Uterus (tissue), 3 donors: ENCODE measurements at regions not wholly inside any gene's neighbourhood (a gene's known extent, or its start where the extent isn't known, plus 50 kb on each side); places are given as distances from the start of the nearest gene placed in this dataset.

Experiments used
- DNase-seq, 2 donors: peaks; one replicate each; pipeline ENCODE4 v3.0.0-alpha.2; 2019 to 2020
- H3K27ac ChIP-seq, 2 donors: fragments of 200-600 bp; sonication (generic); 1 replicate in 1 of 2; 2 replicates in 1 of 2; pipeline ENCODE4 v1.5.1; 2016 to 2018
- H3K27me3 ChIP-seq, 2 donors: fragments of 200-600 bp; sonication (generic); one replicate each; pipeline ENCODE4 v1.5.1; 2018 to 2019; ENCODE audit warnings: control low read depth in 1 of 2
- H3K36me3 ChIP-seq, 2 donors: fragments of 200-600 bp; sonication (generic); one replicate each; pipeline ENCODE4 v1.5.1; 2019; ENCODE audit warnings: control low read depth in 1 of 2
- H3K4me1 ChIP-seq, 2 donors: fragments of 200-600 bp; sonication (generic); one replicate each; pipeline ENCODE4 v1.5.1; 2018 to 2019; ENCODE audit warnings: control low read depth in 1 of 2
- H3K4me3 ChIP-seq, 2 donors: fragments of 200-600 bp; sonication (generic); 1 replicate in 1 of 2; 2 replicates in 1 of 2; pipeline ENCODE4 v1.5.1; 2018 to 2019; ENCODE audit warnings: mild to moderate bottlenecking in 1 of 2
- H3K9me3 ChIP-seq, 2 donors: fragments of 200-600 bp; sonication (generic); one replicate each; pipeline ENCODE4 v1.5.1; 2019; ENCODE audit warnings: control low read depth in 1 of 2
- POLR2A ChIP-seq, 2 donors: fragments of 450-650 bp; IDR thresholded peaks; one replicate each; pipeline ENCODE4 v1.6.1; 2016; ENCODE audit warnings: antibody characterized with exemption in 2 of 2, mild to moderate bottlenecking in 1 of 2, moderate library complexity in 1 of 2
- intact Hi-C: fragments of 100-400 bp; cut with DNase I; formaldehyde crosslinking; loops from one replicate; pipeline ENCODE4 v1.15.1; 2023; ENCODE audit warnings: low total_unique reads
- TF ChIP-seq, protein P1 (sequence below), 4 experiments: fragments of 200-600 bp in 2 of 4; fragments of 450-650 bp in 2 of 4; sonication (generic) in 2 of 4; IDR thresholded peaks; one replicate each; pipeline ENCODE4 v1.5.1; 2016 to 2019; ENCODE audit warnings: antibody characterized with exemption in 4 of 4, mild to moderate bottlenecking in 2 of 4, moderate library complexity in 1 of 4
- donor health status: DM: yes; HTN: yes; CAD: no.

DNA sequence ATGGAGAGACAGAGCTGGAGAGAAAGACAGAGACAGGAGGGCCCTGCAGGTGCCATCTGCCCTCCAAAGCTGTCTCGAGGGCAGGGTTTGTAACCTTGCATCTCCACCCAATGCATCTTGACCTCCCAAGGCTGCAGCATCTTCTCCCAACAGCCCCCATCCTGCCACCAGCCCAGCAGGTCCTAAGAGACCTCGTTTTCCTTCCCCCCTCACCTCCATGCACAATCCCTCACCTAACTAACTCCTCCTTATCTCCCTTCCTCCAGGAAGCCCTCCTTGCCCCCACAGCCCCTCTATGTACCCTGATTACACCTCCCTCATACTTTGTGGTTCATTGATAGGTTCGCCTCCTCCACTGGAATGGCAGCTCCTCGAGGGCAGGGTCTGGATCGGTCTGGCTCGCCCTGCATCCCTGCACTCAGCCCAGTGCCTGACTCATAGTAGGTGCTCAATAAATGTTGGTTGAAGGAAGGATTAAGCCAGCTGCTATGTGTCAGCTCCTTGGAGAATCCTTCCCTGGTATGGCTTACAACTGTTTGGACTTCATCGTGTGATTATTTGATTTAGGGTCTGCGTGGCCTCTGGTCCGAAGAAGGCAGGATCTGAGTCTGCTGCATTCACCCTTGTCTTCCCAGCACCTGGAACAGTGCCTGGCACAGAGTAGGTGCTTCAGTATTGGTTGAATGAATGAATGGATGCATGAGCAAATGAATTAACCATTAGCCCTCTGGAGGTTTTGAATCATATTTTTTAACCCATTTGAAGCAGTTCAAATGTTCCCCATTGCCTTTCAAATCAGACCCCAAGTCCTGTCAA is 105.6 kb upstream of the PTPN1 start:
- Histone ChIP-seq H3K27me3 (no peaks in the 10 kb centered on the region), H3K4me3 (no peak overlapping the region), H3K36me3 (no peaks in the 10 kb centered on the region), H3K9me3 (no peaks in the 10 kb centered on the region), H3K27ac (peak overlapping the region; percentile 38 to 49), H3K4me1 (no peaks in the 10 kb centered on the region)
- TF ChIP-seq, protein P1, sequence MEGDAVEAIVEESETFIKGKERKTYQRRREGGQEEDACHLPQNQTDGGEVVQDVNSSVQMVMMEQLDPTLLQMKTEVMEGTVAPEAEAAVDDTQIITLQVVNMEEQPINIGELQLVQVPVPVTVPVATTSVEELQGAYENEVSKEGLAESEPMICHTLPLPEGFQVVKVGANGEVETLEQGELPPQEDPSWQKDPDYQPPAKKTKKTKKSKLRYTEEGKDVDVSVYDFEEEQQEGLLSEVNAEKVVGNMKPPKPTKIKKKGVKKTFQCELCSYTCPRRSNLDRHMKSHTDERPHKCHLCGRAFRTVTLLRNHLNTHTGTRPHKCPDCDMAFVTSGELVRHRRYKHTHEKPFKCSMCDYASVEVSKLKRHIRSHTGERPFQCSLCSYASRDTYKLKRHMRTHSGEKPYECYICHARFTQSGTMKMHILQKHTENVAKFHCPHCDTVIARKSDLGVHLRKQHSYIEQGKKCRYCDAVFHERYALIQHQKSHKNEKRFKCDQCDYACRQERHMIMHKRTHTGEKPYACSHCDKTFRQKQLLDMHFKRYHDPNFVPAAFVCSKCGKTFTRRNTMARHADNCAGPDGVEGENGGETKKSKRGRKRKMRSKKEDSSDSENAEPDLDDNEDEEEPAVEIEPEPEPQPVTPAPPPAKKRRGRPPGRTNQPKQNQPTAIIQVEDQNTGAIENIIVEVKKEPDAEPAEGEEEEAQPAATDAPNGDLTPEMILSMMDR (IDR thresholded peaks at IDR 0.05): no peak
- TF ChIP-seq POLR2A (IDR thresholded peaks at IDR 0.05): no peak
- DNase-seq: no peak
- intact Hi-C loops: no loop called here

DNA sequence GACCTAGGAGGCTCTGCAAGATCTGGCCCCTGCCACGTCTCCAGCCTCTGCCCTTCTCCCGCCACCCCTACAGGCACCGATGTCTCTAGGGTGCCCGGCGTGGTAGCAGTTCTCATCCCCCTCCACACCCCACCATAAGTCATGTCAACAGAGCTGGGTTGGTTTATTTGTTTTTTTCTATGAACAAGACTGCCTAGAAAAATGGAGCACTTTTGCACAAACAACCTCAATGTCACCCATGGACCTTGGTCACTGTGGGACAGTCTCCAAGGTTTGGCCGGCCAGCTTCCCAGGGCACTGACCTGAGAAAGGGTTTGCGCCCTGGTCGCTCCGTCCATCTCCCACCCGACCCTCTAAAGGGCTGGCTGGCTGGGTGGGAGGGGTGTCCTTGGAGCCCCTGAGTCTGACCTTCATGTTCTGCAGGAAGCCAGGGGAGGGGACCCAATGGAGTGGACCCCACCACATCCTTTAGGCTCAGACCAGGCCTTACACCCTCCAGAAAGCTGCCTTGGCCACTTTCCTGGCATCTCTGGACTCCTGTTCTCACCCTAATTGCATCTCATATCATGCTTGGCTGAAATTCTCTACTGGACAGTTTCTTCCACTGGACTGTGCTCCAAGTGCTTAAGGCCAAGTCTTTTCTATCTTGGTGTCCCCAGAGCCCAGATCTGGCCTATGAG is 104.8 kb upstream of the PTPN1 start:
- H3K27me3 ChIP-seq: no peaks in the 10 kb centered on the region
- H3K36me3 ChIP-seq: no peaks in the 10 kb centered on the region
- intact Hi-C loops: no loop called here
- H3K9me3 ChIP-seq: no peaks in the 10 kb centered on the region
- no peak for DNase-seq
- no peak overlapping the region for H3K4me3 ChIP-seq
- no peak for TF ChIP-seq POLR2A (IDR thresholded peaks at IDR 0.05)
- TF ChIP-seq, protein P1 (IDR thresholded peaks at IDR 0.05): no peak
- no peaks in the 10 kb centered on the region for H3K4me1 ChIP-seq
- H3K27ac ChIP-seq: peak overlapping the region in 1 of 2 donors; percentile 1

GRCh38 chr20:50405915-50406609 is 104.1 kb upstream of the PTPN1 start:
- TF ChIP-seq POLR2A (IDR thresholded peaks at IDR 0.05): no peak
- TF ChIP-seq, protein P1 (IDR thresholded peaks at IDR 0.05): no peak
- no peaks in the 10 kb centered on the region for H3K27me3 ChIP-seq
- peak overlapping the region; percentile 1 to 5 for H3K27ac ChIP-seq
- intact Hi-C loops: no loop called here
- no peaks in the 10 kb centered on the region for H3K9me3 ChIP-seq
- no peak for DNase-seq
- no peaks in the 10 kb centered on the region for H3K36me3 ChIP-seq
- no peaks in the 10 kb centered on the region for H3K4me1 ChIP-seq
- no peak overlapping the region for H3K4me3 ChIP-seq

- no peaks in the 10 kb centered on the region for H3K4me1 ChIP-seq
- no peaks in the 10 kb centered on the region for H3K9me3 ChIP-seq
- H3K4me3 ChIP-seq: no peak overlapping the region
- no peak for TF ChIP-seq POLR2A (IDR thresholded peaks at IDR 0.05)
- TF ChIP-seq, protein P1 (IDR thresholded peaks at IDR 0.05): no peak
- no peaks in the 10 kb centered on the region for H3K36me3 ChIP-seq
- DNase-seq: no peak
- no peak overlapping the region for H3K27ac ChIP-seq
- intact Hi-C loops: no loop called here
- no peaks in the 10 kb centered on the region for H3K27me3 ChIP-seq
These were observed 103.5 kb upstream of the PTPN1 start for GRCh38 chr20:50406610-50407136.
